MCF 10A (cell line): ENCODE measurements at regions not wholly inside any gene's neighbourhood (a gene's known extent, or its start where the extent isn't known, plus 50 kb on each side); places are given as distances from the start of the nearest gene placed in this dataset.

Experiments used
- BruUV-seq: library from RNA; stranded (reverse); fragments of 400-500 nt; replicated peaks from 2 replicates; lab custom pipeline; 2021; lab: Mats Ljungman, UMichigan
- CTCF ChIA-PET: fragments of 300-600 bp; sonication (Branson Sonifier 250); formaldehyde crosslinking; extraction: SDS; loops from one replicate; lab custom pipeline; 2021; ENCODE audit warnings: antibody characterized with exemption, inconsistent platforms; lab: Yijun Ruan, JAX
- POLR2A ChIA-PET: fragments of 300-600, 350-650 bp; sonication (Branson Sonifier 250); formaldehyde crosslinking; extraction: SDS; loops from one replicate; lab custom pipeline; 2020; ENCODE audit warnings: antibody characterized with exemption, inconsistent platforms; lab: Yijun Ruan, JAX
- DNase-seq: peaks from one replicate; pipeline ENCODE4 v3.0.0-alpha.2; 2018; ENCODE audit not compliant: unreplicated experiment
- H3K27ac Mint-ChIP-seq: one replicate; pipeline ENCODE4 v1.8.0; 2022; ENCODE audit warnings: mild to moderate bottlenecking, low read depth, mixed read lengths; ENCODE audit not compliant: unreplicated experiment
- H3K27me3 Mint-ChIP-seq: one replicate; pipeline ENCODE4 v1.8.0; 2022; ENCODE audit warnings: mixed read lengths; ENCODE audit not compliant: insufficient read depth, unreplicated experiment
- H3K36me3 Mint-ChIP-seq: one replicate; pipeline ENCODE4 v1.8.0; 2022; ENCODE audit warnings: mild to moderate bottlenecking, moderate library complexity, mixed read lengths; ENCODE audit not compliant: insufficient read depth, unreplicated experiment
- H3K4me1 Mint-ChIP-seq: one replicate; pipeline ENCODE4 v1.8.0; 2022; ENCODE audit warnings: mixed read lengths; ENCODE audit not compliant: insufficient read depth, unreplicated experiment
- H3K4me3 Mint-ChIP-seq: one replicate; pipeline ENCODE4 v1.8.0; 2022; ENCODE audit warnings: mild to moderate bottlenecking, moderate library complexity, mixed read lengths; ENCODE audit not compliant: unreplicated experiment
- H3K9me3 Mint-ChIP-seq: one replicate; pipeline ENCODE4 v1.8.0; 2022; ENCODE audit warnings: mixed read lengths; ENCODE audit not compliant: unreplicated experiment
- intact Hi-C: fragments of 100-400 bp; cut with micrococcal nuclease; formaldehyde crosslinking; loops from 2 replicates; pipeline ENCODE4 v1.14.1; 2022
- TF ChIP-seq, protein P1 (sequence below): fragments of 200-600 bp; IDR thresholded peaks from one replicate; pipeline ENCODE4 v1.8.0; 2022; ENCODE audit warnings: antibody characterized with exemption, mild to moderate bottlenecking; ENCODE audit not compliant: unreplicated experiment

DNA sequence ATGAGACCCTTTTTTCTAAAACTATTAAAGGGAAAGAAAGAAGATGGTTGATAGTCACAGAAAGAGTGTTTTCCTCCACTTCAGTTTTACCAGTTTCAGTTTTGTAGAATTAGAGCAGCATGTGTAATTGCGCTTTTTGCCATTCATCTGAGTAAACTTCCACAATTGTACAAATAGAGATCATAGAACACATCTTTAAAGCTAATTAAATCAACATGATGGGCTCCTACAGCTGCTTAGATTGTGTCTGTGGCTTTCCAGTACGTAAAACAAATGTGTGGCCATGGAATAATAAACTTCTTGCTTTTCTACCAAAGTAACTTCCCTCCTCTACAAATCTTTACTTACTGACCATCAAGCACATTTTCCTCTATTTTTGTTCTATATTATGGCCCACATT lies 84.2 kb upstream of the LRIG3 start:
- TF ChIP-seq, protein P1, sequence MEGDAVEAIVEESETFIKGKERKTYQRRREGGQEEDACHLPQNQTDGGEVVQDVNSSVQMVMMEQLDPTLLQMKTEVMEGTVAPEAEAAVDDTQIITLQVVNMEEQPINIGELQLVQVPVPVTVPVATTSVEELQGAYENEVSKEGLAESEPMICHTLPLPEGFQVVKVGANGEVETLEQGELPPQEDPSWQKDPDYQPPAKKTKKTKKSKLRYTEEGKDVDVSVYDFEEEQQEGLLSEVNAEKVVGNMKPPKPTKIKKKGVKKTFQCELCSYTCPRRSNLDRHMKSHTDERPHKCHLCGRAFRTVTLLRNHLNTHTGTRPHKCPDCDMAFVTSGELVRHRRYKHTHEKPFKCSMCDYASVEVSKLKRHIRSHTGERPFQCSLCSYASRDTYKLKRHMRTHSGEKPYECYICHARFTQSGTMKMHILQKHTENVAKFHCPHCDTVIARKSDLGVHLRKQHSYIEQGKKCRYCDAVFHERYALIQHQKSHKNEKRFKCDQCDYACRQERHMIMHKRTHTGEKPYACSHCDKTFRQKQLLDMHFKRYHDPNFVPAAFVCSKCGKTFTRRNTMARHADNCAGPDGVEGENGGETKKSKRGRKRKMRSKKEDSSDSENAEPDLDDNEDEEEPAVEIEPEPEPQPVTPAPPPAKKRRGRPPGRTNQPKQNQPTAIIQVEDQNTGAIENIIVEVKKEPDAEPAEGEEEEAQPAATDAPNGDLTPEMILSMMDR: no peak
- H3K4me1 Mint-ChIP-seq: no peaks in the 10 kb centered on the region
- intact Hi-C loops: no loop called here
- H3K27me3 Mint-ChIP-seq: no peaks in the 10 kb centered on the region
- ChIA-PET POLR2A (interaction anchor here (0.7 to 1.3 kb wide), 2 partner anchors 37 to 85 kb away, joined by 3 read pairs; no protein-coding TSS in a partner anchor), CTCF (interaction anchor here (0.6 to 0.7 kb wide), 2 partner anchors 60 to 1204 kb away, joined by 3 to 5 read pairs; no protein-coding TSS in a partner anchor)
- no peaks in the 10 kb centered on the region for H3K9me3 Mint-ChIP-seq
- H3K27ac Mint-ChIP-seq: no peak overlapping the region
- no peak overlapping the region for H3K4me3 Mint-ChIP-seq
- no peak for DNase-seq
- H3K36me3 Mint-ChIP-seq: no peaks in the 10 kb centered on the region
- BruUV-seq: no TSS peak

- Mint-ChIP-seq H3K9me3 (no peaks in the 10 kb centered on the region), H3K4me1 (no peaks in the 10 kb centered on the region), H3K36me3 (no peaks in the 10 kb centered on the region), H3K27me3 (no peaks in the 10 kb centered on the region), H3K4me3 (no peak overlapping the region), H3K27ac (no peak overlapping the region)
- ChIA-PET POLR2A (interaction anchor here (0.7 kb wide), 2 partner anchors 42 to 77 kb away, joined by 3 read pairs; no protein-coding TSS in a partner anchor), CTCF (no interaction called here)
- TF ChIP-seq, protein P1: no peak
- intact Hi-C loops: no loop called here
- BruUV-seq: no TSS peak
- DNase-seq: no peak
These were observed 75.5 kb upstream of the LRIG3 start for GRCh38 chr12:58995666-58996363.

- H3K36me3 Mint-ChIP-seq: no peaks in the 10 kb centered on the region
- POLR2A ChIA-PET: no interaction called here
- H3K4me3 Mint-ChIP-seq: no peak overlapping the region
- no peak overlapping the region for H3K27ac Mint-ChIP-seq
- peaks cover 21% of the 10 kb centered on the region for H3K9me3 Mint-ChIP-seq
- DNase-seq: no peak
- TF ChIP-seq, protein P1: no peak
- intact Hi-C loops: no loop called here
- CTCF ChIA-PET: no interaction called here
- no TSS peak for BruUV-seq
- no peaks in the 10 kb centered on the region for H3K4me1 Mint-ChIP-seq
- H3K27me3 Mint-ChIP-seq: no peaks in the 10 kb centered on the region
These were observed 68.5 kb upstream of the LRIG3 start for GRCh38 chr12:58988643-58989344.

DNA sequence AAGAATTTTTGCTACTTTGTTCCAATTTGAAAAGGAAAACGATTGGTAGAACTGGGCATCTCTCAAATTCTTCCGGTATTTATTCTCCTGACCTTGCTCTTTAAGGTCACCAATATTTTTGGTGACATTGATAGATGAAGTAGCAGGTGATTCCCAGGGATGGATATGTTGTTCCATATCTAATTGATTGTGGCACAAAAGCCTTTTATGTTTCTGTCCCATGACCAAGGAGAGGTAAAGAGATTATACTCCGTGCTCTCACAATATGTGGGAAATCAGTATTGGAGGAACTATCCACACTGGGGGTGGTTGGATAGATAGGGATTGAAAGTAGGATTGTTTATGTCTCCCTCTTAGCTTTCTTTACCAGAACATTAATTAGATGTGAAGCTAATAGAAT lies 61.7 kb upstream of the LRIG3 start:
- no peaks in the 10 kb centered on the region for H3K36me3 Mint-ChIP-seq
- no peaks in the 10 kb centered on the region for H3K4me1 Mint-ChIP-seq
- no peaks in the 10 kb centered on the region for H3K9me3 Mint-ChIP-seq
- ChIA-PET CTCF (no interaction called here), POLR2A (no interaction called here)
- no peak overlapping the region for H3K27ac Mint-ChIP-seq
- no peak for DNase-seq
- BruUV-seq: no TSS peak
- intact Hi-C loops: no loop called here
- no peak overlapping the region for H3K4me3 Mint-ChIP-seq
- H3K27me3 Mint-ChIP-seq: no peaks in the 10 kb centered on the region
- TF ChIP-seq, protein P1: no peak
